Inferior parietal cortex (tissue), 1 donor: ENCODE measurements at regions not wholly inside any gene's neighbourhood (a gene's known extent, or its start where the extent isn't known, plus 50 kb on each side); places are given as distances from the start of the nearest gene placed in this dataset.
"Not testable (repeated sequence)": the region's sequence is repeated elsewhere in the genome, so short reads cannot be mapped to it uniquely, and the experiment has no call there.

Experiments used
- DNase-seq: peaks from one replicate; pipeline ENCODE4 v3.0.0-alpha.2; 2016; ENCODE audit errors: extremely low spot score

GRCh38 chr4:108458681-108459080, 161.7 kb upstream of the RPL34 start:
- DNase-seq: no peak

- DNase-seq: no peak
Measured at GRCh38 chr4:108454227-108454626, 166.1 kb upstream of the RPL34 start.

- no peak for DNase-seq
Measured at GRCh38 chr4:108453366-108453765, 167.0 kb upstream of the RPL34 start.

- no peak for DNase-seq
Measured at GRCh38 chr4:108450236-108450898, 170.0 kb upstream of the RPL34 start.

- DNase-seq: no peak
Measured at GRCh38 chr4:108449129-108449528, 171.2 kb upstream of the RPL34 start.

- DNase-seq: no peak
Measured at GRCh38 chr4:108446556-108446955, 173.8 kb upstream of the RPL34 start.

GRCh38 chr4:108445716-108446115, 174.7 kb upstream of the RPL34 start:
- DNase-seq: no peak

GRCh38 chr4:108443585-108443984, 176.8 kb upstream of the RPL34 start:
- no peak for DNase-seq

GRCh38 chr4:108433832-108434231, 186.5 kb upstream of the RPL34 start:
- no peak for DNase-seq

GRCh38 chr4:108433394-108433793, 187.0 kb upstream of the RPL34 start:
- DNase-seq: not testable (repeated sequence)

GRCh38 chr4:108432418-108432817, 188.0 kb upstream of the RPL34 start:
- DNase-seq: no peak

GRCh38 chr4:108431986-108432385, 188.4 kb upstream of the RPL34 start:
- no peak for DNase-seq

- DNase-seq: no peak
Measured at GRCh38 chr4:108430921-108431320, 189.5 kb upstream of the RPL34 start.

- no peak for DNase-seq
Measured at GRCh38 chr4:108429662-108430061, 190.7 kb upstream of the RPL34 start.

- DNase-seq: no peak
Measured at GRCh38 chr4:108428923-108429322, 191.5 kb upstream of the RPL34 start.

GRCh38 chr4:108427946-108428485, 192.4 kb upstream of the RPL34 start:
- no peak for DNase-seq

GRCh38 chr4:108426493-108426892, 193.9 kb upstream of the RPL34 start:
- no peak for DNase-seq

GRCh38 chr4:108425988-108426387, 194.4 kb upstream of the RPL34 start:
- DNase-seq: no peak

GRCh38 chr4:108417923-108418322, 202.5 kb upstream of the RPL34 start:
- no peak for DNase-seq

- DNase-seq: no peak
Measured at GRCh38 chr4:108416831-108417230, 203.5 kb upstream of the RPL34 start.

GRCh38 chr4:108415389-108415788, 205.0 kb upstream of the RPL34 start:
- DNase-seq: no peak

GRCh38 chr4:108411836-108412235, 208.5 kb upstream of the RPL34 start:
- no peak for DNase-seq

- DNase-seq: not testable (repeated sequence)
Measured at GRCh38 chr4:108409691-108410090, 210.7 kb upstream of the RPL34 start.

- no peak for DNase-seq
Measured at GRCh38 chr4:108405586-108405985, 214.8 kb upstream of the RPL34 start.
